Activated CD4-positive, alpha-beta T cell treated with anti-CD3 and anti-CD28 coated beads for 36 hours (primary cell): ENCODE measurements at regions not wholly inside any gene's neighbourhood (a gene's known extent, or its start where the extent isn't known, plus 50 kb on each side); places are given as distances from the start of the nearest gene placed in this dataset.
"Not testable (repeated sequence)": the region's sequence is repeated elsewhere in the genome, so short reads cannot be mapped to it uniquely, and the experiment has no call there.

Experiments
- ATAC-seq: fragments of 200-7000 bp; cut with Tn5 transposase; one replicate; pipeline ENCODE4 v1.10.0; 2021; ENCODE audit warnings: mild to moderate bottlenecking, moderate library complexity
- CTCF ChIA-PET: fragments of 350-600 bp; sonication (Branson Sonifier 250); formaldehyde crosslinking; loops from one replicate; lab custom pipeline; 2021; ENCODE audit warnings: antibody characterized with exemption; lab: Charles Lee
- POLR2A ChIA-PET: fragments of 350-600 bp; sonication (Branson Sonifier 250); formaldehyde crosslinking; loops from one replicate; lab custom pipeline; 2021; ENCODE audit warnings: antibody characterized with exemption, inconsistent platforms; lab: Charles Lee
- DNase-seq: peaks from one replicate; pipeline ENCODE4 v3.0.0-alpha.2; 2020
- H3K27ac Mint-ChIP-seq: one replicate; pipeline ENCODE4 v1.8.0; 2021; ENCODE audit warnings: mixed read lengths
- H3K27me3 Mint-ChIP-seq: one replicate; pipeline ENCODE4 v1.8.0; 2021; ENCODE audit warnings: mixed read lengths
- H3K36me3 Mint-ChIP-seq: one replicate; pipeline ENCODE4 v1.8.0; 2021; ENCODE audit warnings: low read depth, mixed read lengths
- H3K4me1 Mint-ChIP-seq: one replicate; pipeline ENCODE4 v1.8.0; 2021; ENCODE audit warnings: mixed read lengths
- H3K4me3 Mint-ChIP-seq: one replicate; pipeline ENCODE4 v1.8.0; 2021; ENCODE audit warnings: mild to moderate bottlenecking, moderate library complexity, mixed read lengths
- H3K9me3 Mint-ChIP-seq: one replicate; pipeline ENCODE4 v1.8.0; 2021; ENCODE audit warnings: low read depth, mixed read lengths
- intact Hi-C, 2 experiments: fragments of 100-400 bp; cut with DNase I in 1 of 2; cut with micrococcal nuclease in 1 of 2; formaldehyde crosslinking; loops; one replicate each; pipeline versions ENCODE4 v1.14.2 to v1.15.1; 2022 to 2024; cut with DNase I, micrococcal nuclease

GRCh38 chr18:66440433-66440832 lies 163.5 kb downstream of the CDH19 start:
- no peaks in the 10 kb centered on the region for H3K27me3 Mint-ChIP-seq
- intact Hi-C loops = no loop called here
- CTCF ChIA-PET = interaction anchor here (0.6 kb wide), 1 partner anchor 1093 kb away, joined by 3 read pairs; no protein-coding TSS in a partner anchor

GRCh38 chr18:66439670-66440069 lies 164.2 kb downstream of the CDH19 start:
- Mint-ChIP-seq H3K9me3 (peaks cover 3% of the 10 kb centered on the region), H3K27me3 (no peaks in the 10 kb centered on the region), H3K4me1 (no peaks in the 10 kb centered on the region), H3K36me3 (no peaks in the 10 kb centered on the region), H3K27ac (no peak overlapping the region), H3K4me3 (no peak overlapping the region)
- CTCF ChIA-PET = interaction anchor here (0.5 kb wide), 1 partner anchor 1584 kb away, joined by 3 read pairs; no protein-coding TSS in a partner anchor
- POLR2A ChIA-PET = no interaction called here
- DNase-seq (no peak), ATAC-seq (no peak)
- intact Hi-C loops = no loop called here

More at GRCh38 chr18:66440433-66440832, 163.5 kb downstream of the CDH19 start:
- H3K4me1 Mint-ChIP-seq = no peaks in the 10 kb centered on the region
- no peaks in the 10 kb centered on the region for H3K36me3 Mint-ChIP-seq
- H3K4me3 Mint-ChIP-seq = no peak overlapping the region
- ATAC-seq (no peak), DNase-seq (no peak)
- H3K9me3 Mint-ChIP-seq = peaks cover 3% of the 10 kb centered on the region
- POLR2A ChIA-PET = no interaction called here
- H3K27ac Mint-ChIP-seq = no peak overlapping the region

DNA sequence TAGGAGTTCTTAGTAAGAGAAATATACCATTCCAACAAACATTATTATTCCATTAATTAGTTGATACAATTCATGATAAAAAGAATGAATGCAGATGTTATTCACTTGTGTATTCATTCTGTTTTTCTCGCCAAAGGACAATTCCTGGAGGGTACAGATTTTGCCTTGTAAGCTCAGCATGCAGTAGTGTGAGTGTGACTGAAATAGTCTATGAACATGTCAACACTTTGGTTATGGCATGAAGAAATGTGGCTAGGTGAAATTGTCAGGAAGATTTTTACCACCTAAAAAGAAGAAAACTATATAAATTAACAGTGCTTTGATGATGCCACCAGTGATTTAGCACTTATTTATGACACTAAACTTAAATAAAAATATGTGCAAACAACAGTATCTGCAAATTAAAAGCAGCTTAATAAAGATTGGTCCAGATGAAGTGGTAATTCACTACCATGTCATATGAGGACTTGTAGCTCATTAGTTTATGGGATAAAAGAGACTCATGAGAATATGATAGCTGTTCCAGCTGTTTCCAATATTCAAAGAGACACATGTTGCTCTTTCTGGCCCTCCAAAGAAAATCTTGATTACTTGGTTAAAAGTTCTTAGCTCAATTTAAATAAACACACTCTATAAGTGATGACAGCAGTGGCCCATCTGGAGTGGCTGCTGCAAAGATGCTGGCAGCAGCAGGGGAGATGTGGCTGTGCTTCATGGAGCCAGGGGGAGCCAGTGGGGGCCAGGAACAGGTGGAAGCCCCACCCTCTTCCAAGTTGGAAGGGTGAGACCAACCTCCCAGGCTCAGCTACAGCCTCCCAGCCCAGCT lies 165.0 kb downstream of the CDH19 start:
- intact Hi-C loops = no loop called here
- peaks cover 6% of the 10 kb centered on the region for H3K9me3 Mint-ChIP-seq

GRCh38 chr18:66432636-66433035 lies 171.3 kb downstream of the CDH19 start:
- H3K27me3 Mint-ChIP-seq = no peaks in the 10 kb centered on the region
- POLR2A ChIA-PET = no interaction called here
- intact Hi-C loops = no loop called here
- no peaks in the 10 kb centered on the region for H3K36me3 Mint-ChIP-seq
- no peak overlapping the region for H3K27ac Mint-ChIP-seq
- DNase-seq (no peak), ATAC-seq (no peak)
- H3K4me1 Mint-ChIP-seq = no peaks in the 10 kb centered on the region
- H3K9me3 Mint-ChIP-seq = peaks cover 4% of the 10 kb centered on the region
- CTCF ChIA-PET = no interaction called here
- H3K4me3 Mint-ChIP-seq = no peak overlapping the region

More for the DNA sequence above, 165.0 kb downstream of the CDH19 start:
- H3K4me3 Mint-ChIP-seq = no peak overlapping the region
- no peak overlapping the region for H3K27ac Mint-ChIP-seq
- H3K4me1 Mint-ChIP-seq = no peaks in the 10 kb centered on the region
- H3K36me3 Mint-ChIP-seq = no peaks in the 10 kb centered on the region
- POLR2A ChIA-PET = no interaction called here
- CTCF ChIA-PET = interaction anchor here (0.5 kb wide), 1 partner anchor 1584 kb away, joined by 3 read pairs; no protein-coding TSS in a partner anchor
- ATAC-seq (no peak), DNase-seq (no peak)
- H3K27me3 Mint-ChIP-seq = no peaks in the 10 kb centered on the region

DNA sequence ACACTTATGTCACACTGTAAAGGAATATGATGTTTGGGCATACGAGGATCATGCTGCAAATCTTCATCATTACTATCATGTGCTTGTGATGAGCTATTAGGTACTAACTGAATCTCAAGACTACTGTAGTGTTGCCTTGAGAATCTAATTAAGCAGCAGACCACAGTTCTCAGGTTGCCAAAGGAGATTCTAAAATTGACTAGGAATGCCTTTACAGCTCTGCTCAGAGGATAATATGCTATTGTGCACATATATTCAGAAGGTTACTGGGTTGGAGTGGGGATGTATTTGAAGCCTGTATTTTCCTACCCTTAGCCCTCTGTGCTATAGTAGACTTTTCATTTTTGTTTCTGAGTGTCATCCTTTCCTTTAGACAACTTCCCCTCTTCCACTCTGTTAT lies 175.1 kb downstream of the CDH19 start:
- no peaks in the 10 kb centered on the region for H3K27me3 Mint-ChIP-seq
- no peak overlapping the region for H3K4me3 Mint-ChIP-seq
- peaks cover under 1% of the 10 kb centered on the region for H3K9me3 Mint-ChIP-seq
- DNase-seq (no peak), ATAC-seq (no peak)
- H3K27ac Mint-ChIP-seq = no peak overlapping the region
- no peaks in the 10 kb centered on the region for H3K4me1 Mint-ChIP-seq
- CTCF ChIA-PET = no interaction called here
- POLR2A ChIA-PET = no interaction called here
- intact Hi-C loops = no loop called here
- H3K36me3 Mint-ChIP-seq = no peaks in the 10 kb centered on the region

DNA sequence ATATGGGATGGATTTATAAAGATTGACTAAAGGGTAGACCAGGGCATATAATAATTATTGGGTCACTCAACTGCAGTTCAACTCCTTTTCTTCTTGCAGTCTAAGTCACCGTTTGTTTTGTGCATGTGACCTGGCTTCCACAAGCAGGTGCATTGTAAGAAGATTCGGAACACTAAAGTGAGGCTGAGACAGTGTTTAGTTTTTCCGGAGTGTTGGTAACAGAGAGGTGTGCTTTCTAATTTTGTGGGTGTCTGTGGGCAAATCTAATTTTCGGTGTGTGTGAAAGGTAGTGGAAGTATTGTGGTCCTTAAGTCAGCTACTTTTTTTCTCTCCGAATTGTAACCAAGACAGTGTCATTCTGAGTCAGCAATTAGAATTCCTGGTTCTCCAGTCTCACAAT lies 184.5 kb downstream of the CDH19 start:
- ATAC-seq (no peak), DNase-seq (no peak)
- intact Hi-C loops = no loop called here
- Mint-ChIP-seq H3K36me3 (no peaks in the 10 kb centered on the region), H3K27ac (no peak overlapping the region), H3K4me1 (no peaks in the 10 kb centered on the region), H3K27me3 (no peaks in the 10 kb centered on the region), H3K4me3 (no peak overlapping the region), H3K9me3 (peaks cover 3% of the 10 kb centered on the region)
- ChIA-PET POLR2A (no interaction called here), CTCF (no interaction called here)

- CTCF ChIA-PET = no interaction called here
Observed at GRCh38 chr18:66410692-66411091, 193.2 kb downstream of the CDH19 start.

GRCh38 chr18:66395671-66396218 lies 208.1 kb downstream of the CDH19 start:
- ATAC-seq (no peak), DNase-seq (no peak)
- CTCF ChIA-PET = no interaction called here
- H3K27me3 Mint-ChIP-seq = no peaks in the 10 kb centered on the region
- peaks cover 5% of the 10 kb centered on the region for H3K9me3 Mint-ChIP-seq
- POLR2A ChIA-PET = no interaction called here
- H3K4me1 Mint-ChIP-seq = no peaks in the 10 kb centered on the region
- no peak overlapping the region for H3K27ac Mint-ChIP-seq
- H3K4me3 Mint-ChIP-seq = no peak overlapping the region
- no peaks in the 10 kb centered on the region for H3K36me3 Mint-ChIP-seq
- intact Hi-C loops = no loop called here

More at GRCh38 chr18:66410692-66411091, 193.2 kb downstream of the CDH19 start:
- no peak for ATAC-seq
- no peaks in the 10 kb centered on the region for H3K27me3 Mint-ChIP-seq
- H3K27ac Mint-ChIP-seq = no peak overlapping the region
- intact Hi-C loops = no loop called here
- H3K36me3 Mint-ChIP-seq = no peaks in the 10 kb centered on the region
- H3K4me1 Mint-ChIP-seq = no peaks in the 10 kb centered on the region
- POLR2A ChIA-PET = no interaction called here
- H3K9me3 Mint-ChIP-seq = peaks cover 12% of the 10 kb centered on the region
- no peak for DNase-seq
- H3K4me3 Mint-ChIP-seq = no peak overlapping the region

GRCh38 chr18:66393463-66393862 lies 210.4 kb downstream of the CDH19 start:
- no peak for ATAC-seq
- ChIA-PET CTCF (no interaction called here), POLR2A (no interaction called here)
- Mint-ChIP-seq H3K27me3 (no peaks in the 10 kb centered on the region), H3K4me1 (no peaks in the 10 kb centered on the region), H3K9me3 (peaks cover 9% of the 10 kb centered on the region), H3K36me3 (no peaks in the 10 kb centered on the region), H3K4me3 (no peak overlapping the region), H3K27ac (no peak overlapping the region)
- intact Hi-C loops = no loop called here
- DNase-seq = no peak

DNA sequence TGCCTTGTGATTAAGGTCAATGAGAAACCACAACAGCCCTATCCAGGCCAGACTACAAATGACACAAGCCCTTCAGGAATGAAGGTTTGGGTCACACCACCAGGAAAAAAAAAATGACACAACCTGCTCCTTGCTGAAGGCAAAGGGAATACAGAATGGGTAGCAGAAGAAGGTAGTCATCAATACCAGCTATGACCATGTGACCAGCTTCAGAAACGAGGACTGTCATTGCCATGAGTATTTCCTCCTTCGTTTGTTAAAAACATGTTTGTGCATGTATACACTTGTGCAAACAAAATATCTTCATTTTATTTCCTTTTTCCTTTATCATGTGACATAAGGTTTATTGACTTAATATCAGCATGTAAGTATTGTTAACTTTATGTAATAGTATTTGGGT lies 226.6 kb downstream of the CDH19 start:
- DNase-seq (no peak), ATAC-seq (no peak)
- no peaks in the 10 kb centered on the region for H3K36me3 Mint-ChIP-seq
- POLR2A ChIA-PET = no interaction called here
- H3K4me1 Mint-ChIP-seq = no peaks in the 10 kb centered on the region
- H3K27ac Mint-ChIP-seq = no peak overlapping the region
- no peak overlapping the region for H3K4me3 Mint-ChIP-seq
- intact Hi-C loops = no loop called here
- CTCF ChIA-PET = no interaction called here
- H3K9me3 Mint-ChIP-seq = peaks cover 4% of the 10 kb centered on the region
- H3K27me3 Mint-ChIP-seq = no peaks in the 10 kb centered on the region

- H3K36me3 Mint-ChIP-seq, H3K4me1 Mint-ChIP-seq, H3K27me3 Mint-ChIP-seq, H3K27ac Mint-ChIP-seq, ATAC-seq, intact Hi-C loops, DNase-seq, H3K4me3 Mint-ChIP-seq, H3K9me3 Mint-ChIP-seq, CTCF ChIA-PET, POLR2A ChIA-PET: not testable (repeated sequence)
Observed at GRCh38 chr18:66375391-66375790, 228.5 kb downstream of the CDH19 start.
